ENCODE measurements at regions not wholly inside any gene's neighbourhood (a gene's known extent, or its start where the extent isn't known, plus 50 kb on each side); places are given as distances from the start of the nearest gene placed in this dataset.

- TF ChIP-seq REST (IDR thresholded peaks at IDR 0.05) (no peak), RAD21 (IDR thresholded peaks at IDR 0.05) (no peak), CTCF (IDR thresholded peaks at IDR 0.05; ENCODE audit: low read depth, low read length, missing input control) (no peak), GABPA (IDR thresholded peaks at IDR 0.05 in 1 of 2, conservative IDR thresholded peaks at IDR 0.05 in 1 of 2) (no peak), JUND (IDR thresholded peaks at IDR 0.05) (no peak)
Observed at GRCh38 chr6:6997263-6998193, 110.2 kb upstream of the RREB1 start.

Data from liver (tissue), 3 donors.